GM23248 (cell line): ENCODE measurements at regions not wholly inside any gene's neighbourhood (a gene's known extent, or its start where the extent isn't known, plus 50 kb on each side); places are given as distances from the start of the nearest gene placed in this dataset.

Source experiments
- EZH2 ChIP-seq: fragments of 200-600 bp; sonication (generic); IDR thresholded peaks from 2 replicates; pipeline ENCODE4 v1.6.1; 2018; ENCODE audit warnings: antibody characterized with exemption, mild to moderate bottlenecking; ENCODE audit not compliant: insufficient read depth, poor library complexity, severe bottlenecking
- EZH2phosphoT487 ChIP-seq: fragments of 200-600 bp; sonication (generic); IDR thresholded peaks from 2 replicates; pipeline ENCODE4 v1.6.1; 2018; ENCODE audit warnings: antibody characterized with exemption, moderate library complexity, mild to moderate bottlenecking, low read depth; ENCODE audit not compliant: insufficient read depth

DNA sequence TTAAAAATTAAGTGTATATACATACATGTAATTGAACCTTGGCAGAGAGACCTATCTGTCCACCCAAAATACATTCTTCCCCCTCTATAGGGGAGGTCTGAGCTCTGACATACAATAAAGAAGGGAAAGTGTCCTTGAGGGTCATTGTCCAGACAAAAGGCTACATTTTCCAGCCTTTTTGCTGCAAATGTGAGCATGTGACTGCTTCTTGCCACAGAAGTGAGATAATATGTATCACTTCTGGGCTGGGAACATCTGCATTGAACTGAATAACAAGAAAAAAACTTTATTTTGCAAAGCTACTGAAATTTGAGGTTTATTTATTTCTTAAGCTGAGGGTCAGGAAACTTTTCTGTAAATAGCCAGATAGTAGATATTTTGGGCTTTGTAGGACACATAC, 131.3 kb downstream of the TBC1D30 start:
- no peak for TF ChIP-seq EZH2phosphoT487
- no peak for TF ChIP-seq EZH2
